Activated naive CD4-positive, alpha-beta T cell treated with anti-CD3 and anti-CD28 coated beads for 36 hours (primary cell): ENCODE measurements at regions not wholly inside any gene's neighbourhood (a gene's known extent, or its start where the extent isn't known, plus 50 kb on each side); places are given as distances from the start of the nearest gene placed in this dataset.
"Not testable (repeated sequence)": the region's sequence is repeated elsewhere in the genome, so short reads cannot be mapped to it uniquely, and the experiment has no call there.

Experiments used
- CTCF ChIA-PET: fragments of 350-600 bp; sonication (Branson Sonifier 250); formaldehyde crosslinking; loops from one replicate; lab custom pipeline; 2021; ENCODE audit warnings: antibody characterized with exemption; lab: Charles Lee
- DNase-seq: peaks from one replicate; pipeline ENCODE4 v3.0.0-alpha.2; 2020
- H3K27ac Mint-ChIP-seq: one replicate; pipeline ENCODE4 v1.8.0; 2021; ENCODE audit warnings: mild to moderate bottlenecking, mixed read lengths
- H3K27me3 Mint-ChIP-seq: one replicate; pipeline ENCODE4 v1.8.0; 2021; ENCODE audit warnings: low read depth, mixed read lengths
- H3K36me3 Mint-ChIP-seq: one replicate; pipeline ENCODE4 v1.8.0; 2021; ENCODE audit warnings: low read depth, mixed read lengths
- H3K4me1 Mint-ChIP-seq: one replicate; pipeline ENCODE4 v1.8.0; 2021; ENCODE audit warnings: low read depth, mixed read lengths
- H3K4me3 Mint-ChIP-seq: one replicate; pipeline ENCODE4 v1.8.0; 2021; ENCODE audit warnings: mild to moderate bottlenecking, moderate library complexity, mixed read lengths
- H3K9me3 Mint-ChIP-seq: one replicate; pipeline ENCODE4 v1.8.0; 2021; ENCODE audit warnings: mixed read lengths
- intact Hi-C: fragments of 100-400 bp; cut with micrococcal nuclease; formaldehyde crosslinking; loops from one replicate; pipeline ENCODE4 v1.15.1; 2023

- peaks cover 28% of the 10 kb centered on the region for H3K9me3 Mint-ChIP-seq
- H3K4me3 Mint-ChIP-seq, intact Hi-C loops, H3K4me1 Mint-ChIP-seq, H3K27me3 Mint-ChIP-seq, H3K27ac Mint-ChIP-seq, H3K36me3 Mint-ChIP-seq, DNase-seq, CTCF ChIA-PET: not testable (repeated sequence)
Measured at GRCh38 chr4:60696062-60696461, 504.1 kb upstream of the ADGRL3 start.

GRCh38 chr4:60709061-60709460 lies 491.1 kb upstream of the ADGRL3 start:
- Mint-ChIP-seq H3K27ac (no peak overlapping the region), H3K4me3 (no peak overlapping the region), H3K36me3 (no peaks in the 10 kb centered on the region), H3K9me3 (peaks cover 8% of the 10 kb centered on the region), H3K4me1 (no peaks in the 10 kb centered on the region), H3K27me3 (no peaks in the 10 kb centered on the region)
- no peak for DNase-seq
- intact Hi-C loops: no loop called here
- CTCF ChIA-PET: no interaction called here

- CTCF ChIA-PET: no interaction called here
- no peak overlapping the region for H3K27ac Mint-ChIP-seq
- intact Hi-C loops: no loop called here
Measured at GRCh38 chr4:60718874-60719273, 481.3 kb upstream of the ADGRL3 start.

GRCh38 chr4:60721685-60722084 lies 478.4 kb upstream of the ADGRL3 start:
- H3K4me1 Mint-ChIP-seq: no peaks in the 10 kb centered on the region
- H3K4me3 Mint-ChIP-seq: no peak overlapping the region
- H3K27ac Mint-ChIP-seq: no peak overlapping the region
- CTCF ChIA-PET: no interaction called here
- no peak for DNase-seq
- intact Hi-C loops: no loop called here
- H3K36me3 Mint-ChIP-seq: no peaks in the 10 kb centered on the region
- H3K9me3 Mint-ChIP-seq: peaks cover 7% of the 10 kb centered on the region
- no peaks in the 10 kb centered on the region for H3K27me3 Mint-ChIP-seq

More at GRCh38 chr4:60718874-60719273, 481.3 kb upstream of the ADGRL3 start:
- no peak for DNase-seq
- Mint-ChIP-seq H3K27me3 (no peaks in the 10 kb centered on the region), H3K4me3 (no peak overlapping the region), H3K9me3 (peaks cover 8% of the 10 kb centered on the region), H3K4me1 (no peaks in the 10 kb centered on the region), H3K36me3 (no peaks in the 10 kb centered on the region)

GRCh38 chr4:60723796-60724195 lies 476.3 kb upstream of the ADGRL3 start:
- Mint-ChIP-seq H3K36me3 (no peaks in the 10 kb centered on the region), H3K9me3 (peaks cover 9% of the 10 kb centered on the region), H3K27me3 (no peaks in the 10 kb centered on the region), H3K27ac (no peak overlapping the region), H3K4me3 (no peak overlapping the region), H3K4me1 (no peaks in the 10 kb centered on the region)
- CTCF ChIA-PET: no interaction called here
- intact Hi-C loops: no loop called here
- no peak for DNase-seq

GRCh38 chr4:60724623-60725022 lies 475.5 kb upstream of the ADGRL3 start:
- Mint-ChIP-seq H3K4me1 (no peaks in the 10 kb centered on the region), H3K27ac (no peak overlapping the region), H3K27me3 (no peaks in the 10 kb centered on the region), H3K9me3 (peaks cover 9% of the 10 kb centered on the region), H3K36me3 (no peaks in the 10 kb centered on the region), H3K4me3 (no peak overlapping the region)
- no peak for DNase-seq
- intact Hi-C loops: no loop called here
- CTCF ChIA-PET: no interaction called here

- Mint-ChIP-seq H3K36me3 (no peaks in the 10 kb centered on the region), H3K27me3 (no peaks in the 10 kb centered on the region), H3K27ac (no peak overlapping the region), H3K4me1 (no peaks in the 10 kb centered on the region), H3K9me3 (peaks cover 8% of the 10 kb centered on the region), H3K4me3 (no peak overlapping the region)
- CTCF ChIA-PET: no interaction called here
- DNase-seq: no peak
- intact Hi-C loops: no loop called here
Measured at GRCh38 chr4:60726779-60727178, 473.3 kb upstream of the ADGRL3 start.

- H3K9me3 Mint-ChIP-seq: peaks cover 11% of the 10 kb centered on the region
- DNase-seq: no peak
- no peaks in the 10 kb centered on the region for H3K27me3 Mint-ChIP-seq
- intact Hi-C loops: no loop called here
- H3K4me1 Mint-ChIP-seq: no peaks in the 10 kb centered on the region
- H3K36me3 Mint-ChIP-seq: no peaks in the 10 kb centered on the region
- CTCF ChIA-PET: no interaction called here
- H3K27ac Mint-ChIP-seq: no peak overlapping the region
- H3K4me3 Mint-ChIP-seq: no peak overlapping the region
Measured at GRCh38 chr4:60729194-60729593, 470.9 kb upstream of the ADGRL3 start.

- H3K27me3 Mint-ChIP-seq, CTCF ChIA-PET, DNase-seq, H3K4me3 Mint-ChIP-seq, H3K4me1 Mint-ChIP-seq, H3K27ac Mint-ChIP-seq, intact Hi-C loops, H3K36me3 Mint-ChIP-seq: not testable (repeated sequence)
- H3K9me3 Mint-ChIP-seq: peaks cover 14% of the 10 kb centered on the region
Measured at GRCh38 chr4:60729764-60730163, 470.4 kb upstream of the ADGRL3 start.

GRCh38 chr4:60737858-60738257 lies 462.3 kb upstream of the ADGRL3 start:
- Mint-ChIP-seq H3K4me3 (no peak overlapping the region), H3K36me3 (no peaks in the 10 kb centered on the region), H3K9me3 (peaks cover 16% of the 10 kb centered on the region), H3K27me3 (no peaks in the 10 kb centered on the region), H3K27ac (no peak overlapping the region), H3K4me1 (no peaks in the 10 kb centered on the region)
- no peak for DNase-seq
- CTCF ChIA-PET: no interaction called here
- intact Hi-C loops: no loop called here

GRCh38 chr4:60743654-60744053 lies 456.5 kb upstream of the ADGRL3 start:
- intact Hi-C loops: no loop called here
- peaks cover 7% of the 10 kb centered on the region for H3K9me3 Mint-ChIP-seq
- H3K27me3 Mint-ChIP-seq: no peaks in the 10 kb centered on the region
- H3K27ac Mint-ChIP-seq: no peak overlapping the region
- no peaks in the 10 kb centered on the region for H3K36me3 Mint-ChIP-seq
- CTCF ChIA-PET: no interaction called here
- DNase-seq: no peak
- H3K4me1 Mint-ChIP-seq: no peaks in the 10 kb centered on the region
- H3K4me3 Mint-ChIP-seq: no peak overlapping the region

GRCh38 chr4:60744767-60745166 lies 455.4 kb upstream of the ADGRL3 start:
- no peaks in the 10 kb centered on the region for H3K27me3 Mint-ChIP-seq
- no peak for DNase-seq
- intact Hi-C loops: no loop called here
- H3K4me1 Mint-ChIP-seq: no peaks in the 10 kb centered on the region
- H3K9me3 Mint-ChIP-seq: peaks cover 5% of the 10 kb centered on the region
- CTCF ChIA-PET: no interaction called here
- no peak overlapping the region for H3K27ac Mint-ChIP-seq
- H3K36me3 Mint-ChIP-seq: no peaks in the 10 kb centered on the region
- no peak overlapping the region for H3K4me3 Mint-ChIP-seq

- H3K27me3 Mint-ChIP-seq: no peaks in the 10 kb centered on the region
Measured at GRCh38 chr4:60745800-60746571, 454.1 kb upstream of the ADGRL3 start.

More at GRCh38 chr4:60745800-60746571, 454.1 kb upstream of the ADGRL3 start:
- CTCF ChIA-PET: no interaction called here
- Mint-ChIP-seq H3K4me1 (no peaks in the 10 kb centered on the region), H3K9me3 (peaks cover 5% of the 10 kb centered on the region), H3K4me3 (no peak overlapping the region), H3K27ac (no peak overlapping the region), H3K36me3 (no peaks in the 10 kb centered on the region)
- intact Hi-C loops: no loop called here
- no peak for DNase-seq
